Bronchial epithelial cell (primary cell): ENCODE measurements at regions not wholly inside any gene's neighbourhood (a gene's known extent, or its start where the extent isn't known, plus 50 kb on each side); places are given as distances from the start of the nearest gene placed in this dataset.
A peak's percentile ranks its signal among the peaks of the same experiment; 100 is the strongest.

Experiments
- DNase-seq: peaks from one replicate; pipeline ENCODE4 v3.0.0-alpha.2; 2010; ENCODE audit warnings: low read depth
- FAIRE-seq: peaks from 2 replicates; lab custom pipeline; 2011; peaks lifted over from hg19 to GRCh38; lab: Jason Lieb, UNC
- H3K27me3 ChIP-seq: 2 replicates; pipeline ENCODE4 v1.5.1; 2011; ENCODE audit warnings: low read length; ENCODE audit not compliant: control insufficient read depth, insufficient read depth
- H3K36me3 ChIP-seq: 2 replicates; pipeline ENCODE4 v1.5.1; 2011; ENCODE audit warnings: low read length; ENCODE audit not compliant: control insufficient read depth, insufficient read depth
- H3K4me3 ChIP-seq: 2 replicates; pipeline ENCODE4 v1.5.1; 2011; ENCODE audit warnings: mild to moderate bottlenecking, low read depth, low read length, control low read depth
- CTCF ChIP-seq: IDR thresholded peaks from 2 replicates; pipeline ENCODE4 v1.5.1; 2011; ENCODE audit warnings: mild to moderate bottlenecking, moderate library complexity, low read length, control low read depth, inconsistent platforms; ENCODE audit not compliant: insufficient read depth, severe bottlenecking

- no peak for DNase-seq
- FAIRE-seq: no peak
- no peak overlapping the region for H3K4me3 ChIP-seq
- TF ChIP-seq CTCF: no peak
- H3K36me3 ChIP-seq: no peaks in the 10 kb centered on the region
- no peaks in the 10 kb centered on the region for H3K27me3 ChIP-seq
These were observed 91.5 kb upstream of the THSD7A start for GRCh38 chr7:11923376-11923930.

GRCh38 chr7:11931307-11931706 lies 99.3 kb upstream of the THSD7A start:
- no peak for TF ChIP-seq CTCF
- DNase-seq (no peak), FAIRE-seq (no peak)
- Histone ChIP-seq H3K27me3 (no peaks in the 10 kb centered on the region), H3K36me3 (no peaks in the 10 kb centered on the region), H3K4me3 (no peak overlapping the region)

GRCh38 chr7:11934796-11935195 lies 102.8 kb upstream of the THSD7A start:
- H3K27me3 ChIP-seq: no peaks in the 10 kb centered on the region
- DNase-seq: no peak
- no peak for FAIRE-seq
- no peak for TF ChIP-seq CTCF
- H3K4me3 ChIP-seq: no peak overlapping the region
- H3K36me3 ChIP-seq: no peaks in the 10 kb centered on the region

- H3K4me3 ChIP-seq: no peak overlapping the region
- TF ChIP-seq CTCF: no peak
- no peaks in the 10 kb centered on the region for H3K27me3 ChIP-seq
- no peaks in the 10 kb centered on the region for H3K36me3 ChIP-seq
- no peak for FAIRE-seq
- peak; percentile 72 for DNase-seq
These were observed 103.9 kb upstream of the THSD7A start for GRCh38 chr7:11935905-11936304.

- H3K27me3 ChIP-seq: no peaks in the 10 kb centered on the region
- no peak for TF ChIP-seq CTCF
- H3K4me3 ChIP-seq: no peak overlapping the region
- FAIRE-seq: no peak
- H3K36me3 ChIP-seq: no peaks in the 10 kb centered on the region
- no peak for DNase-seq
These were observed 114.8 kb upstream of the THSD7A start for GRCh38 chr7:11946794-11947193.

- Histone ChIP-seq H3K36me3 (no peaks in the 10 kb centered on the region), H3K27me3 (no peaks in the 10 kb centered on the region), H3K4me3 (no peak overlapping the region)
- no peak for TF ChIP-seq CTCF
- FAIRE-seq (no peak), DNase-seq (no peak)
These were observed 118.3 kb upstream of the THSD7A start for GRCh38 chr7:11950281-11950680.
